ENCODE measurements at regions not wholly inside any gene's neighbourhood (a gene's known extent, or its start where the extent isn't known, plus 50 kb on each side); places are given as distances from the start of the nearest gene placed in this dataset.

GRCh38 chr3:13766128-13766527 lies 113.7 kb downstream of the WNT7A start:
- DNase-seq (ENCODE audit: low read depth), result no peak
- no peak overlapping the region for H3K4me3 ChIP-seq (ENCODE audit: low read depth, low read length)
- TF ChIP-seq CTCF (IDR thresholded peaks at IDR 0.05; ENCODE audit: low read depth, low read length, missing control alignments), result no peak
- in situ Hi-C loops (cut with HindIII; ENCODE audit: low sequenced_read_pairs), result no loop called here

DNA sequence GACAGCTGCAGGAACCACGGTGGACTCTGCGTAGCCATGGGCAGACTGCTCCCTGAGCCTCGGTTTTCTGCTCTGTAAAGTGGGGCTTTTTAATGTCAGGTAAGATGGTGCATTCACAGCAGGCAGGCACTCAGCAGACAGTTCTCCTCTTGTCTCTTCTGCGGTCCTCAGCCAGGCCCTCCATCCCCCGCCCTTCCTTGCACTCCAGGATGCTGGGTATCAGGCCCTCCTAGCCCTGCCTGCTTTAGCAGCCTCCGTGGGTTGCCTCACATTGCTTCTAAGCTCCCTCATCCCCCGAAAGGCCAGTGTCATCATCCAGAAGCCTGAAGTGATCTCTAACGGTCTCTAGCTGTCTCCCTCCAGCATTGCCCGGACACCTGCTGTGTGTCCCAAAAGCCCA lies 115.7 kb downstream of the WNT7A start:
- DNase-seq (ENCODE audit: low read depth), result no peak
- in situ Hi-C loops (cut with HindIII; ENCODE audit: low sequenced_read_pairs), result no loop called here
- no peak for TF ChIP-seq CTCF (IDR thresholded peaks at IDR 0.05; ENCODE audit: low read depth, low read length, missing control alignments)
- H3K4me3 ChIP-seq (ENCODE audit: low read depth, low read length), result no peak overlapping the region

DNA sequence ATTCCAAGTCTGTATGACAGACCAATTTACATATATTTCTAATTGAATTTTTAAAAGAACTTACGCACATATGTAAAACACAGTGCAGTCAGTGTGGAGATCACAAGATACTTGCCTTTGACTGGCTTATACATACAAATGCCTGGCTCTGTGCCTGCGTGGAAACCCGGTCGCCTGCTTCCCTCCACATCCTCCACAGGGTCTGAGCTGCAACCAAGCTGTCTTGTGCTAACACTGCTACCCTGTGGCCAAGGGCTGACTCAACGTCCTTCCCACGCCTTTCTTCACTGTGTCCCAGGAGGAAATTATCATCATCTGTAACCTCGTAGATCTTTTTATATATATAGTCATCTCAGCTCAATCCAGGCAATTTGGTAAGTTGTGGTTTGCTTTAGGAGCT lies 117.0 kb downstream of the WNT7A start:
- in situ Hi-C loops (cut with HindIII; ENCODE audit: low sequenced_read_pairs), result no loop called here
- TF ChIP-seq CTCF (IDR thresholded peaks at IDR 0.05; ENCODE audit: low read depth, low read length, missing control alignments), result no peak
- no peak overlapping the region for H3K4me3 ChIP-seq (ENCODE audit: low read depth, low read length)
- no peak for DNase-seq (ENCODE audit: low read depth)

GRCh38 chr3:13750731-13751130 lies 129.1 kb downstream of the WNT7A start:
- in situ Hi-C loops (cut with HindIII; ENCODE audit: low sequenced_read_pairs), result no loop called here
- H3K4me3 ChIP-seq (ENCODE audit: low read depth, low read length), result no peak overlapping the region
- TF ChIP-seq CTCF (IDR thresholded peaks at IDR 0.05; ENCODE audit: low read depth, low read length, missing control alignments), result no peak
- DNase-seq (ENCODE audit: low read depth), result no peak

GRCh38 chr3:13750215-13750614 lies 129.7 kb downstream of the WNT7A start:
- TF ChIP-seq CTCF (IDR thresholded peaks at IDR 0.05; ENCODE audit: low read depth, low read length, missing control alignments), result no peak
- in situ Hi-C loops (cut with HindIII; ENCODE audit: low sequenced_read_pairs), result no loop called here
- no peak for DNase-seq (ENCODE audit: low read depth)
- no peak overlapping the region for H3K4me3 ChIP-seq (ENCODE audit: low read depth, low read length)

GRCh38 chr3:13749063-13749764 lies 130.7 kb downstream of the WNT7A start:
- TF ChIP-seq CTCF (IDR thresholded peaks at IDR 0.05; ENCODE audit: low read depth, low read length, missing control alignments), result no peak
- H3K4me3 ChIP-seq (ENCODE audit: low read depth, low read length), result no peak overlapping the region
- no peak for DNase-seq (ENCODE audit: low read depth)
- in situ Hi-C loops (cut with HindIII; ENCODE audit: low sequenced_read_pairs), result no loop called here

All from astrocyte of the cerebellum (primary cell).